ENCODE measurements at regions not wholly inside any gene's neighbourhood (a gene's known extent, or its start where the extent isn't known, plus 50 kb on each side); places are given as distances from the start of the nearest gene placed in this dataset.

GRCh38 chr6:134517145-134517658, 199.3 kb upstream of the SGK1 start:
- TF ChIP-seq CTCF (conservative IDR thresholded peaks at IDR 0.05 in 1 of 2, IDR thresholded peaks at IDR 0.05 in 1 of 2; ENCODE audit: low read depth in 1 of 2, low read length in 2 of 2) (no peak), EZH2 (IDR thresholded peaks at IDR 0.05; ENCODE audit: low read length, missing control alignments) (no peak)
